ENCODE measurements at regions not wholly inside any gene's neighbourhood (a gene's known extent, or its start where the extent isn't known, plus 50 kb on each side); places are given as distances from the start of the nearest gene placed in this dataset.

DNA sequence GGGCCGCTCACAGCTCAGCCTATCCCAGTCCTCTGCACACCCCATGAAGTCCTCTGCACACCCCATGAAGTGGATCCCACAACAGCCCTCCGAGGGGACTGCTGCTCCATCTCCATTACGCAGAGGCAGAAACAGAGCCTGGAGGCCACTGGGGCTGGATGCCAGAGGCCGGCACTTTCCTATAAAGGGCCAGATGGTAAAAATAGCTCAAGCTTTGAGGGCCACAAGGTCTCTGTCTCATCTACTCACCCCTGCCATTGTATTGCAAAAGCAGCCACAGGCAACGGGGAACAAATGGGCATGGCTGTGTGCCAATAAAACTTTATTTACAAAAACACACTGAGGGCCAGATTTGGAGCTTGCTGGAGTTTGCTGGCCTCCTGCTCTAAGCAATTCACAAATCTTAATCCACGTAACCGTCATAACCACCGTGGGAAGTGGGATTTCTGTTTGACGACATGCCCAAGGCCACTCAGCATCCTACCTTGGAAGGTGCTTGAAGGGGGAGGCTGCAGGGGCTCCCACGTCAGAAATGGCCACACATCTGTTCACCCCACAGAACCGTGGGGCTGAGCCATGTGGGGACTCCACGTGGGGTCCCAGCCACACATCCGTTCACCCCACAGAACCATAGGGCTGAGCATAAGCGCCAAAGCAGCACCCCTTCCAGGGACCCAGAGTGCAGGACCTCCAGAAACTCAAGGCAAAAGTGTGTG, 92.0 kb downstream of the NCOR2 start:
- TF ChIP-seq, protein P1, sequence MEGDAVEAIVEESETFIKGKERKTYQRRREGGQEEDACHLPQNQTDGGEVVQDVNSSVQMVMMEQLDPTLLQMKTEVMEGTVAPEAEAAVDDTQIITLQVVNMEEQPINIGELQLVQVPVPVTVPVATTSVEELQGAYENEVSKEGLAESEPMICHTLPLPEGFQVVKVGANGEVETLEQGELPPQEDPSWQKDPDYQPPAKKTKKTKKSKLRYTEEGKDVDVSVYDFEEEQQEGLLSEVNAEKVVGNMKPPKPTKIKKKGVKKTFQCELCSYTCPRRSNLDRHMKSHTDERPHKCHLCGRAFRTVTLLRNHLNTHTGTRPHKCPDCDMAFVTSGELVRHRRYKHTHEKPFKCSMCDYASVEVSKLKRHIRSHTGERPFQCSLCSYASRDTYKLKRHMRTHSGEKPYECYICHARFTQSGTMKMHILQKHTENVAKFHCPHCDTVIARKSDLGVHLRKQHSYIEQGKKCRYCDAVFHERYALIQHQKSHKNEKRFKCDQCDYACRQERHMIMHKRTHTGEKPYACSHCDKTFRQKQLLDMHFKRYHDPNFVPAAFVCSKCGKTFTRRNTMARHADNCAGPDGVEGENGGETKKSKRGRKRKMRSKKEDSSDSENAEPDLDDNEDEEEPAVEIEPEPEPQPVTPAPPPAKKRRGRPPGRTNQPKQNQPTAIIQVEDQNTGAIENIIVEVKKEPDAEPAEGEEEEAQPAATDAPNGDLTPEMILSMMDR (IDR thresholded peaks at IDR 0.05 in 8 of 11, conservative IDR thresholded peaks at IDR 0.05 in 3 of 11): no peak
- TF ChIP-seq POLR2AphosphoS5 (IDR thresholded peaks at IDR 0.05) (no peak), POLR2A (IDR thresholded peaks at IDR 0.05) (no peak)
